HEK293T (cell line): ENCODE measurements at regions not wholly inside any gene's neighbourhood (a gene's known extent, or its start where the extent isn't known, plus 50 kb on each side); places are given as distances from the start of the nearest gene placed in this dataset.

Experiments used
- CTCF ChIA-PET: fragments of 350-600 bp; formaldehyde crosslinking; extraction: SDS; loops from one replicate; lab custom pipeline; 2021; ENCODE audit warnings: antibody characterized with exemption, inconsistent platforms; lab: Yijun Ruan, JAX
- POLR2A ChIA-PET: fragments of 350-600 bp; formaldehyde crosslinking; extraction: SDS; loops from one replicate; lab custom pipeline; 2020; ENCODE audit warnings: antibody characterized with exemption, inconsistent platforms; lab: Yijun Ruan, JAX
- DNase-seq: peaks from one replicate; pipeline ENCODE4 v3.0.0; 2012; ENCODE audit warnings: mixed read lengths; ENCODE audit errors: extremely low spot score
- ARNT ChIP-seq: fragments of 450-650 bp; IDR thresholded peaks from 2 replicates; pipeline ENCODE4 v1.6.1; 2017; ENCODE audit warnings: mild to moderate bottlenecking
- BHLHE40 ChIP-seq: fragments of 450-650 bp; IDR thresholded peaks from 2 replicates; pipeline ENCODE4 v1.6.1; 2016; ENCODE audit warnings: mild to moderate bottlenecking, moderate library complexity, borderline replicate concordance
- CTBP1 ChIP-seq: fragments of 450-650 bp; IDR thresholded peaks from 2 replicates; pipeline ENCODE4 v1.6.1; 2016; ENCODE audit warnings: borderline replicate concordance
- ELF4 ChIP-seq: fragments of 450-650 bp; IDR thresholded peaks from 2 replicates; pipeline ENCODE4 v1.6.1; 2017; ENCODE audit warnings: antibody characterized with exemption
- FOXA1 ChIP-seq: fragments of 450-650 bp; IDR thresholded peaks from 2 replicates; pipeline ENCODE4 v1.6.1; 2016; ENCODE audit warnings: mild to moderate bottlenecking
- FOXK2 ChIP-seq: fragments of 450-650 bp; IDR thresholded peaks from 2 replicates; pipeline ENCODE4 v1.6.1; 2016; ENCODE audit warnings: mild to moderate bottlenecking
- FOXM1 ChIP-seq: fragments of 450-650 bp; IDR thresholded peaks from 2 replicates; pipeline ENCODE4 v1.6.1; 2017; ENCODE audit warnings: mild to moderate bottlenecking, borderline replicate concordance
- HDGF ChIP-seq: fragments of 450-650 bp; IDR thresholded peaks from 2 replicates; pipeline ENCODE4 v1.6.1; 2017; ENCODE audit warnings: antibody characterized with exemption, borderline replicate concordance
- L3MBTL2 ChIP-seq: fragments of 450-650 bp; conservative IDR thresholded peaks from 2 replicates; pipeline ENCODE4 v1.6.1; 2016; ENCODE audit warnings: mild to moderate bottlenecking
- LEF1 ChIP-seq: fragments of 450-650 bp; IDR thresholded peaks from 2 replicates; pipeline ENCODE4 v1.6.1; 2017; ENCODE audit warnings: mild to moderate bottlenecking, borderline replicate concordance
- NFRKB ChIP-seq: fragments of 450-650 bp; IDR thresholded peaks from 2 replicates; pipeline ENCODE4 v1.6.1; 2016; ENCODE audit warnings: mild to moderate bottlenecking, moderate library complexity
- PKNOX1 ChIP-seq: fragments of 450-650 bp; IDR thresholded peaks from 2 replicates; pipeline ENCODE4 v1.6.1; 2016
- SP1 ChIP-seq: fragments of 450-650 bp; IDR thresholded peaks from 2 replicates; pipeline ENCODE4 v1.6.1; 2017
- SUZ12 ChIP-seq: fragments of 450-650 bp; IDR thresholded peaks from 2 replicates; pipeline ENCODE4 v1.6.1; 2016; ENCODE audit warnings: mild to moderate bottlenecking
- TARDBP ChIP-seq: fragments of 450-650 bp; IDR thresholded peaks from 2 replicates; pipeline ENCODE4 v1.6.1; 2016
- ZNF384 ChIP-seq: fragments of 450-650 bp; IDR thresholded peaks from 2 replicates; pipeline ENCODE4 v1.6.1; 2016

GRCh38 chr1:234752927-234753326, 142.9 kb upstream of the IRF2BP2 start:
- TF ChIP-seq TARDBP (no peak), SUZ12 (no peak), PKNOX1 (no peak), ARNT (no peak), FOXM1 (no peak), FOXK2 (no peak), ELF4 (no peak), HDGF (no peak), FOXA1 (no peak), BHLHE40 (no peak), CTBP1 (no peak), NFRKB (no peak), L3MBTL2 (no peak), LEF1 (no peak), ZNF384 (no peak), SP1 (no peak)
- ChIA-PET POLR2A (interaction anchor here (0.8 to 1.1 kb wide), 2 partner anchors 29 to 142 kb away, joined by 3 to 5 read pairs; no protein-coding TSS in a partner anchor), CTCF (no interaction called here)
- DNase-seq, result no peak

DNA sequence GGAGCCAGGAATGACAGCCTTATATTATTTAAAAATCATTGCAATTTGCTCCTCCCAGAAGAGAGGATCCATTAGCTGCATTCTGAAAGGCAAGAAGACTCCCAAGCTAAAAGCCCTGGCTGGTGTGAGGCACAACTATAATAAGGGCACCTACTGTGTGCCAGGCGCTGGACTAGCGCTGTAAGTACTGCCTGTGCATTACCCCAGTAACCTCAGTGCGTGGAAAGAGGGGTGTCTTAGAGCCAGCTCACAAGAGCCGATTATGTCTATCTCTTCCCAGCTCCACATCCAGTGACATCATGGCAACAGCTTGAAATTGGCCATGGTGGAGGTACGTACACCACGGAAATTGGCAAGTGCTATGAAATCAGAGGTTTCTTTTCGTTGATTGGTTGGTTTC, 141.7 kb upstream of the IRF2BP2 start:
- POLR2A ChIA-PET, result interaction anchor here (1.1 kb wide), 1 partner anchor 141 kb away, joined by 3 read pairs; the partner anchor contains the start of gene IRF2BP2
- CTCF ChIA-PET, result interaction anchor here (0.9 kb wide), 1 partner anchor 24 kb away, joined by 3 read pairs; no protein-coding TSS in a partner anchor
- no peak for DNase-seq
- TF ChIP-seq FOXK2, result no peak
- TF ChIP-seq TARDBP, result no peak
- no peak for TF ChIP-seq PKNOX1
- TF ChIP-seq L3MBTL2, result no peak
- TF ChIP-seq SUZ12, result no peak
- TF ChIP-seq ZNF384, result no peak
- TF ChIP-seq FOXA1, result no peak
- TF ChIP-seq NFRKB, result no peak
- no peak for TF ChIP-seq FOXM1
- TF ChIP-seq ELF4, result no peak
- TF ChIP-seq BHLHE40, result no peak
- TF ChIP-seq HDGF, result no peak
- TF ChIP-seq SP1, result no peak

DNA sequence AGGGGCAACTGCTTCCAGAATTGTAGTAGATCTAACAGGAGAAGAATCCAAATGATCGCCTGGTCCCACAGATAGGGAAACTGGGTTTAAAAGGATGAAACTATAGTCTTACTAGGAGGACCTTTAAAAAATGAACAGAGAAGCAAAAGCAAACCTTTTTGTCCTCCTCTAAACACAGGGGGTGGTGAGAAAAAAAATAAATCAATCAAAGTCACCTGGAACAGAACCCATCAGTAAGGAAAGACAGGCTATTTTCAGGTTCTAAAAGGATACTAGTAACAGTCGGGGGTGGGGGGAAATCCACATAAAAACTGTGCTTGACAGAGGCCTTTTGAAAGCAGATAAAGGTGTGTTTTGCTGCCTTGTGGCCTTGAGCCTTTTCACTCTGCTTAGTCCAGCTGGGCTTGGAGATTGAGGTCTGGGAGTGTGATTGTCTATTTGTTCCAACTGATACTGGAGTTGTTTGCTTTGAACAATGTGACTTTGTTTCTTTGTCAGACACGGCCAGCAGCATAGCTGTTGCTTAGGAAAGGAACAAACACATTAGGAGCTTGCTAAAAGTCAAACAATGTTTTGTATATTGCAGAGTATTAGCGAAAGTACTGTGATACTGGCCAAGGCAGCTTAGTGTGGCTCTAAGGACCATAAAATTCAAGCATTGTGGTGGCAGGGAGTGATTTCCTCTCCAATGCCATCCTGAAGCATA, 141.1 kb upstream of the IRF2BP2 start:
- no peak for TF ChIP-seq FOXM1
- TF ChIP-seq L3MBTL2, result no peak
- no peak for TF ChIP-seq NFRKB
- TF ChIP-seq FOXK2, result no peak
- no peak for TF ChIP-seq ARNT
- peak; percentile 38; the same call in 1 of the 2 replicates for TF ChIP-seq PKNOX1
- no peak for TF ChIP-seq SUZ12
- no peak for DNase-seq
- ChIA-PET CTCF (interaction anchor here (0.9 kb wide), 1 partner anchor 24 kb away, joined by 3 read pairs; no protein-coding TSS in a partner anchor), POLR2A (interaction anchor here (1.1 kb wide), 1 partner anchor 141 kb away, joined by 3 read pairs; the partner anchor contains the start of gene IRF2BP2)

DNA sequence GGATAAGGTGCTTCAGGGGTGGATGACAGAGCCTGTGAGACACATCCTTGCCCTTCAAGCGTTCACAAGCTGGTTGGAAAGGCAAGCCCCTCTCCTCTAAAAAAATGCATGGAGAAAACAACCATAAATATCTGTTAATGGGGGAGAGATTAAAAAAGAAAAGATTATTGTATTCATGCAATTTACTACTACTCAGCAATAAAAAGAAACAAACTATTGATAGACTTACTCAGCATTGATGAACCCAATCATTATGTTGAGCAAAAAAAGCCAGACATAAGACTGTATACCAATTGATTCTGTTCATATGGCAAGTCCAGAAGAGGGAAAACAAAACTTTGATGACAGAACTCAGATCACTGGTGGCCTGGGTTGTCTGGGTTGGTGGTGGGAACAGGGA, 138.7 kb upstream of the IRF2BP2 start:
- ChIA-PET CTCF (no interaction called here), POLR2A (no interaction called here)

GRCh38 chr1:234748066-234748465, 138.1 kb upstream of the IRF2BP2 start:
- CTCF ChIA-PET, result no interaction called here
- TF ChIP-seq FOXK2 (no peak), SUZ12 (no peak), ARNT (no peak), BHLHE40 (no peak), L3MBTL2 (no peak), LEF1 (no peak), TARDBP (no peak)
- POLR2A ChIA-PET, result interaction anchor here (1.2 to 2.9 kb wide), 2 partner anchors 24 to 138 kb away, joined by 3 to 13 read pairs; partner anchors contain the start of gene IRF2BP2
- DNase-seq, result no peak

More for the DNA sequence above, 138.7 kb upstream of the IRF2BP2 start:
- TF ChIP-seq NFRKB, result no peak
- TF ChIP-seq ARNT, result no peak
- TF ChIP-seq FOXA1, result no peak
- no peak for TF ChIP-seq SP1
- no peak for TF ChIP-seq ZNF384
- no peak for TF ChIP-seq HDGF
- no peak for TF ChIP-seq L3MBTL2
- no peak for TF ChIP-seq BHLHE40
- no peak for TF ChIP-seq FOXM1
- TF ChIP-seq FOXK2, result no peak
- no peak for DNase-seq

DNA sequence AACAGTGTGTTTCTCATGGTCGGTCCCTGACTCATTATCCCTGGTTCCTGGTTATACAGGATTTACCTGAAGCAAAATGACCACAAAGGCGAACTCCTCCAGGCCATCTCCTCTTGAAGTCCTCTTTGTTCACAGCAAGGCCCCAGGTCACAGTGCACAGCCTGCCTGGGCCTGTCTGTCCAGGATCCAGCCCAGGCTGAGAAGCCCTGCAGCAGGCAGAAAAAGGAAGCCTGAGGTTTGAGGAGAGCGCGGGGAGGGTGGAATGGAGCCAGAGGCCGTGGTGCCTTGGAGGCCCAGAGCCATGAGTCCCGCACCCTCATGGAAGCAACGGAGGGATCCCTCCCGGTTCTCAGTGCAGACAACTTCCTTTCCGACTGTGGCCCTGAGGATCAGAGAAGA, 136.8 kb upstream of the IRF2BP2 start:
- ChIA-PET CTCF (interaction anchor here (0.8 kb wide), 1 partner anchor 134 kb away, joined by 3 read pairs; no protein-coding TSS in a partner anchor), POLR2A (interaction anchor here (1.2 to 4.5 kb wide), 8 partner anchors 9 to 337 kb away, joined by 3 to 38 read pairs (median 8); partner anchors contain the start of gene IRF2BP2)
- no peak for TF ChIP-seq CTBP1
- TF ChIP-seq ARNT, result no peak
- no peak for TF ChIP-seq SP1
- TF ChIP-seq FOXA1, result no peak
- TF ChIP-seq SUZ12, result no peak
- TF ChIP-seq FOXM1, result no peak
- TF ChIP-seq TARDBP, result no peak
- no peak for TF ChIP-seq BHLHE40
- TF ChIP-seq LEF1, result no peak
- TF ChIP-seq ZNF384, result no peak
- no peak for TF ChIP-seq NFRKB
- DNase-seq, result no peak
